IPS-NIHi11 (cell line): ENCODE measurements at regions not wholly inside any gene's neighbourhood (a gene's known extent, or its start where the extent isn't known, plus 50 kb on each side); places are given as distances from the start of the nearest gene placed in this dataset.
"Not testable (repeated sequence)": the region's sequence is repeated elsewhere in the genome, so short reads cannot be mapped to it uniquely, and the experiment has no call there.

ENCODE experiments used
- DNase-seq: peaks from one replicate; pipeline ENCODE4 v3.0.0; 2012; ENCODE audit warnings: mixed read lengths, low spot score

DNA sequence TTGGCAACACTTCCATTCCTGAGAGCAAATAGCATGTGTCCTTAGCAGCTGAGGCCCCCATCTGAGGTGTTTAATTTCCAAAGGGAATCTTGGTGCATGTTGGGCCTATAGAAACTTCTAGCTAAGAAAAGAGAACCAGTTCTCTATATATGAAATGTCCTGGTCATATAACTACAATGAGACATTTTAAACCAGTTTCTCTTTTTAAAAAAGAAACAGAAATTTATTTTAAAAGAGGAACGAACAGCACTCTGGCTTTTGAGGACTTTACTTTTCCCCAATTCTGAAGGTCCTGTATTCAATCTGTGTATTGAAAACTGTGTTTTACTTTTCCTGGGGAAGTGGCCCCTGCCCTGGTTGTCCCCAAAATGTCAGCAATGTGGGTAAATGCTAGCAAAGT lies 94.0 kb upstream of the FOXN2 start:
- no peak for DNase-seq

DNA sequence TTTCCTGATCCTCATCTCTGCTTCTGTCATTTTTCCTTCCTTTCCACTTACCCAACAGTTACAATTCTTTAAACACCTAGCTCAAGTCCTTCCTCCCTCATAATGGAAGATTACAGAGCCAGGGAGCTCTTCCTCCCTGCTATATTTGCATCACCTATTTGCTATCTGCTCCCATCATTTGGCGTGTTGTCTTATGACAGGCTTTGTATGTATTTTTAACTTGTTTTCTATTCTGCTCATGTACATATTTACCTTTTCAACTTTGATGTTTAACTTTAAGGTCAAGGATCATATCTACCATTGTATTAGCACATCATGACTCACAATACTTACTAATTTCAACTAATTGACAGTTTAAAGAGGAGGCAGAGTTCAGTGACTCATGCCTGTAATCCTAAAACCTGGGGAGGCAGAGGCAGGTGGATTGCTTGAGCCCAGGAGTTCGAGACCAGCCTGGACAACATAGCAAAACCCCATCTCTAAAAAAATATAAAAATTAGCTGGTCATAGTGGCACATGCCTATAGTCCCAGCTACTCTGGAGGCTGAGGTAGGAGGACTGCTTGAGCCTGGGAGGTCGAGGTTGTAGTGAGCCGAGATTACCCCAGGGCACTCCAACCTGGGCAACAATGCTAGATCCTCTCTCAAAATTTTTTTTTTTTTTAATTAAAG lies 92.5 kb upstream of the FOXN2 start:
- no peak for DNase-seq

DNA sequence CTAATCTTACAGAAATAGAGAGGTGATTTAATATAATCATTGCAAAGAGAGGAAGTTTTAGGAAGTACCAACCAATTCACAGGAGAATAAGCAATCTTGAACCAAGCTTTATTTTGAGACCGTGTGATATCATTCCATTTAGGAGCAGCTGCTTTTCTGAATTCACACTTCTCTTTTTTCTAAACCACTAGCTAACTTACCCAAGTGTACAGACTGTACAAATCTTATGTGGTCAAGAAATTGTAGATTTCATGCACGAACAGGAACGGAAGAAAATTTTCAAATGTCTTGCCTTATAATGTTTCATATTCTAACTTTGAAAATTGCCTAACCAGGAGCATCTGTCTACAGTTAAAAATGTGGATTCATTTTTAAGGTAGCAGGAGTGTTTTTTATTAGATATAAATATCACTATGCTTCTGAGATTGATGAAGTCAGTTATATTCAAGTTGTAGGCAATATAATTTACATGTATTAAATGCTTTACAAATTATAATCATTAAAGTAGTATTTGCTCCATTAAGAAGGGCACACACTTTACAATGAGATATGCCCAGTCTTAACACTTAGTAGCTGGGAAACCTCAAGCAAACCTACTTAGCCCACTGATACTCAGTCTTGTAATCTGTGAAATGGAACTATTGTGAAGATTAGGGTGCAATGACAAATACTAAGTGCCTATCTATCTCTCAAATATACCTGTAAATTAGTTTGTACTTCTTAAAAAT lies 86.7 kb upstream of the FOXN2 start:
- DNase-seq: no peak

DNA sequence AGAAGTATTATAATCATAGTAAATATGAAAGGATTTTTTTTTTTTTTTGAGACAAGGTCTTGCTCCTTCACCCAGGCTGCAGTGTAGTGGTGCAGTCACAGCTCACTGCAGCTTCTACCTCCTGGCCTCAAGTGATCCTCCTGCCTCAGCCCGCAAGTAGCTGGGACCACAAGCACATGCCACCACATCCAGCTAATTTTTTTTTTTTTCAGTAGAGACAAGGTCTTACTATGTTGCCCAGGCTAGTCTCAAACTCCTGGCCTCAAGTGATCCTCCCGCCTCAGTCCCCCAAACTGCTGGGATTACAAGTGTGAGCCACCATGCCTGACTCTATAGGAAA lies 86.2 kb upstream of the FOXN2 start:
- no peak for DNase-seq

DNA sequence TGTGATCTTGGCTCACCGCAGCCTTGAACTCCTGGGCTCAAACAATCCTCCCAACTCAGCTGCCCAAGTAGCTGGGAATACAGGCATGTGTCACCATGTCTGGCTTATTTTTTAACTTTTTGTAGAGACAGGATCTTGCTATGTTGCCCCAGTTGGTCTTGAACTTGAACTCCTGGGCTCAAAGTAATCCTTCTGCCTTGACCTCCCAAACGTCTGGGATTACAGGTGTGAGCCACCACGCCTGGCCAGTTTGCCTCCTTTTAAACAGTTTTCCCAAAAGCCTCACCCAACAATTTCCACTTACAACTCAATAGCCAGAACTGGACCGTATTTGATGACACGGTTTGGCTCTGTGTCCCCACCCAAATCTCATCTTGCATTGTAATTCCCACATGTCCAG lies 85.4 kb upstream of the FOXN2 start:
- DNase-seq: no peak

DNA sequence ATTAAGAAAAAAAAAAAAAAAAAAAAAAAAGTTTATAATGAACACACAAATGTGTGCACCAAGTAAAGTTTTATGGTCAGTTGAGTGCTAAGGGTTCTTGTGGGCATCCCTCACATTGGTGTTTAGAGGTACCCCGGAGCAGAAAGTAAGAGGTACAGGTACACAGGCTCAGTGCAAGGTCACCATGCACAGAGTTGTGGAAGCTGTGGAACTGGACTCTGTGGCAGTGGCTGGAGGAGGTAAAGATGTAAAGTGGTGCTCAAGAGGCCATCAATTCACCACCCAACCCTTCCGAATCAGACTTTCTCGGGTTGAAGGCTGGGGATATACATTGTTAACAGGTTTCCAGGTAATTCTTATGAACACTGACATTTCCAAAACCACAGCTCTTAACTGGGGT lies 83.6 kb upstream of the FOXN2 start:
- no peak for DNase-seq

DNA sequence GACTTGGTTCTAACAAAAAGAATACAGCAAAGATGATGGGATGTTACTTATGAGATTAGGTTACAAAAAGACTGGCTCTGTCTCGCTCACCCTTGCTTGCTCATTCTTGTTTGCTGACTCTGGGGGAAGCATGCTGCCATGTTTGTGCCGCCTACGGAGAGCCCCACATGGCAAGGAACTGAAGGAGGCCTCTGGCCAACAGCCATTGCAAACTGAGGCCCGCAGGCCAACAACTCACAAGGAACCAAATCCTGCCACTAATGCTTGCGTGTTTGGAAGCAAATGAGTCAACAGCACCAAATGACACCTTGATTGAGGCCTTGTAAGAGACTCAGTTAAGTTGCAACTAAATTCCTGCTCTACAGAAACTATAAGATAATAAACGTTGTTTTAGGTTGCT lies 82.1 kb upstream of the FOXN2 start:
- no peak for DNase-seq

DNA sequence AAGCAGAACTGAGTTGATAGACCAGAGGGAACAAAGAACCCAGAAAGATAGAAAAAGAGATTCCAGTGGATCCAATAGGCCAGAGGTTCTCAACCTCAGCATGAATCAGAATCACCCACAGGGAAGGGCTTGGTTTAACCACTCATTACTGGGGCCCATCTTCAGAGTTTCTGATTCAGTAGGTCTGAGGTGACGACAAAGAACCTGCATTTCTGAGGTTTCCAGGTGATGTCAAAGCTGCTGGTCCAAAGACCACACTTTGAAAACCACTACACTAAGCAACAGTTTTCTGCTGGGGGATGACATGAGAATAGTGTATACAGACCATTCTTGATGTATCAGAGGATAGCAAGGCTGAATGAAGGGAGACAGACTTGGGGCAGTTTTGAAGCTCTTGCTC lies 81.5 kb upstream of the FOXN2 start:
- no peak for DNase-seq

DNA sequence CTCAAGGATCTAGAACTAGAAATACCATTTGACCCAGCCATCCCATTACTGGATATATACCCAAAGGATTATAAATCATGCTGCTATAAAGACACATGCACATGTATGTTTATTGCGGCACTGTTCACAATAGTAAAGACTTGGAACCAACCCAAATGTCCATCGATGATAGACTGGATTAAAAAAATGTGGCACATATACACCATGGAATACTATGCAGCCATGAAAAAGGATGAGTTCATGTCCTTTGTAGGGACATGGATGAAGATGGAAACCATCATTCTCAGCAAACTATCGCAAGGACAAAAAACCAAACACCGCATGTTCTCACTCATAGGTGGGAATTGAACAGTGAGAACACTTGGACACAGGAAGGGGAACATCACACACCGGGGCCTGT lies 80.7 kb upstream of the FOXN2 start:
- not testable (repeated sequence) for DNase-seq

DNA sequence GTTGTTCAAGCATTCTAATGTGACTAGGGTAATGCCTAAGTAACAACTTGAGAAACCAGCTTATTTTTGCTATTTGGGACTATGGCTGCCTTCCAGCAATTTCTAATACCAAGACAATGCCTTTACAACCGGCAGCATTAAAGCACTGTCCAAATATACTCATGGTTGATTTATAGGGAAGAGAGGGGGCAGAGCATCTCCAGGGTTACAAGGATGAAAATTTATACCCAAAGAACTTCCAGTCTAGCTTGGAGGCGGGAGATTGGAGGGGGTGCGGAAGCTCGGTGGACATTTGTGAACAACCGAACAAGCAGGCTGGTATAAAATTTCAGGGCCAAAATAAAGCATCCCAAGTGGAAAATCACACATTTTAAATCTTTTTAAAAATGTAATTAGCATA lies 79.4 kb upstream of the FOXN2 start:
- no peak for DNase-seq

DNA sequence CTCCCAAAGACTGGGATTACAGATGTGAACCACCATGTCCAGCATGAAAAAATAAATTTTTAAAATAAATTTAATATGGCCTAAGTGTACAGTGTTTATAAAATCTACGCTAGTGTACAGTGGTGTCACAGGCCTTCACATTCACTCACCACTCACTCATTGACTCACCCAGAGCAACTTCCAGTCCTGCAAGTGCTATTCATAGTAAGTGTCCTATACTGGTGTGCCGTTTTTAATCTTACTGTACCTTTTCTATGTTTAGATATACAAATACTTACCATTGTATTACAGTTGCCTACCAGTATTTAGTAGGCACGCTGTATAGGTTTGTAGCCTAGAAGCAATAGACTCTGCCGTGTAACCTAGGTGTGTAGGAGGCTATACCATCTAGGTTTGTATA lies 76.1 kb upstream of the FOXN2 start:
- no peak for DNase-seq

DNA sequence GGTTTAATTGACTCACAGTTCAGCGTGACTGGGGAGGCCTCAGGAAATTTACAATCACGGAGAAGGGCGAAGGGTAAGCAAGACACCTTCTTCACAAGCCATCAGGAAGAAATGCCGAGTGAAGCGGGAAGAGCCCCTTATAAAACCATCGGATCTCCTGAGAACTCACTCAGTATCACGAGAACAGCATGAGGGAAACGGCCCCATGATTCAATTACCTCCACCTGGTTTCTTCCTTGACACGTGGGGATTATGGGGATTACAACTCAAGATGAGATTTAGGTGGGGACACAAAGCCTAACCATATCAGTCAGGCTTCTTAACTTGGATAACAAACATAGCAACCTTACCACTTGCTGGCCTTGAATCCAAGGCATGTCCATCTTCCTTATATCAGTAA lies 73.6 kb upstream of the FOXN2 start:
- DNase-seq: no peak

DNA sequence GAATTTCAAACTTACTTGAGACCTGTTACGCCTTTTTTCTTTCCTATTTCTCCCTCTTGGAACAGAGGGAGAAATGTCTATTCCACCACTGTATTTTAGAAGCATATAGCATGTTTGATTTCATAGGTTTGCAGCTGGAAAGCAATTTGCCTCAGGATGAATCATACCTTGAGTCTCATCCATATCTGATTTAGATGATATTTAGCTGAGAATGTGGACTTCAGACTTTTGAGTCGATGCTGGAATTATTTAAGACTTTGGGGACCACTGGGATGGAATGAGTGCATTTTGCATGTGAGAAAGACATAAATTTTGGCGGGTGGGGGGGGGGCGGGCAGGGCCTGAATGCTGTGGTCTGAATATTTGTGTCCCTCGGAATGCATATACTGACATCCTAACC lies 67.3 kb upstream of the FOXN2 start:
- DNase-seq: no peak

DNA sequence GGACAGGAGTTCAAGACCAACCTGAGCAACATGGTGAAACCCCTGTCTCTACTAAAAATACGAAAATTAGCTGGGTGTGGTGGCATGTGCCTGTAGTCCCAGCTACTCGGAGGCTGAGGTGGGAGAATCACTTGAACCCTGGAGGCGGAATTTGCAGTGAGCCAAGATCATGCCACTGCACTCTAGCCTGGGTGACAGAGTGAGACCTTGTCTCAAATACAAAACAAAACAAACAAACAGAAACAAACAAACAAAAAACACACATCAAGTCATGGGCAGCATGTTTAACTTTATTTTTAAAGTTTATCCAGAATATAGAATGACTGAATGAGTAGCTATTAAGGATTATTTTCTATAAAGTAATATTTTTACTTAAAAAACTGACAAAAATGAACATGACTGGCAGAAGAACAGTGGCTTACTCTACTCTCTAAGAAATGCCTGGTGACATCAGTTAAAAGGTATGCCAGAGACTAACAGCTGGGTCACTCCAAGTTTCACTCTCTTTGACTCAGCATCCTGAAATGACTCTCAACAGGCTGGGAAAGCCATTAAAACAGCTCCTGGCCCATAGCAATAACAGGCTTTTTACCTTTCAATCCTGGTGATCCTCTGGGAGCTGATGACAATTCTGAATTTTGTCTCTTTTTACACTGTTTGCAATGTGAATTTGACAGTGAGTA lies 66.1 kb upstream of the FOXN2 start:
- peak; percentile 49 for DNase-seq

DNA sequence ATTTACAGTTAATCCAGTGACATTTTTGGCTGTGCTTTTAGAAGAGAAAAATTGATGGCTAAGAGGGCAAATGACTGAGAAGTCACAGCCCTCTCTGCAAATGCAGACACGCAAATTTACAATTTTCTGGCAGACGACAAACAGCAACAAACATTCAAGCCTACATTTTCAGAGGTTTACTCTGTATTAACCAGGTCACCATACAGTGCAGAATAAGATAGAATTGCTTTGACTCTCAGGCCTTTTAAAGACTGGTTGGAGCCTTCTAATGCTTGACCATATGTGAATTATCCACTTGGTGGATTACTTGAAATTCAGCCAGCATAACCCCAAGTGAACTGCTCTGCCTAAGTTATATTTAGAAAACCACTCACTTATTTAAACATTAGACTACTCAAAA lies 65.5 kb upstream of the FOXN2 start:
- no peak for DNase-seq

DNA sequence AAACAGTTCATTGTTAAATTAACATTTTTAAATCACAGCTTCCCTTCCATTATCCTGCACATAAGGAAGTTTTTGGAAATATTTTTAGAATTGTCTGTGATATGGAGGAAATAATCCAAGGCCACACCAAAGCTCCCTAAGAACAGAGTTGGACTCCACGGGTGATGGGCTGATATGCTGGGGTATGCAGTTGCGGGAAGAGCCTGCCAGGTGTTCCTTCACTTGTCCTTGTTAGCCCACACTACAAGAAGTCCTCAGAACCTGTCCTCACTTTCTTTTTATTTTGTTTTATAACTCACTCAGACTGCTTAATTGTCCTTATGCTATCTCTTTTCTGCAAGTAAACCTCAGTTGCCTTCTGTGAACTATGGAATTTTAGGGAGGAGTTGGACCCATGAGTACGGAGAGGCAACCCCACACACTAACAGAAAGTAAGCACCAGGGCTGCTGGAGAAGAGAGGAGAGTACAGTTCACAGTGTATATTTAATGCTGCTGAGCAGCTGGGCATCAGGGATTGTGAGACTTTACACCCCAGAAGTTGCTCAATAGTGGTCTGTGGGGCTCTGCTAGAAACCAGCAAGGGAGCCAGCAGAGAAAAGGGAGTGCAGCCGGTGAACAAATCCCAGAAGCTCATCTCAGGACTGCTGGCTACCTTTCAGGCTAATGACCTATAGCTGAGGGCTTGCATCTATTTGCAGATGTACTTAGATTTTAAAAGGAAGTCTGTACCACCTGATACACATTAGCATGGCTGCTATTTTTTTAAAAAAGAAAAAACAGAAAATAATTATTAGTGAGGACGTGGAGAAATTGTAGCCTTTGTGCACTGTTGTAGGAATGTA lies 64.6 kb upstream of the FOXN2 start:
- DNase-seq: no peak

DNA sequence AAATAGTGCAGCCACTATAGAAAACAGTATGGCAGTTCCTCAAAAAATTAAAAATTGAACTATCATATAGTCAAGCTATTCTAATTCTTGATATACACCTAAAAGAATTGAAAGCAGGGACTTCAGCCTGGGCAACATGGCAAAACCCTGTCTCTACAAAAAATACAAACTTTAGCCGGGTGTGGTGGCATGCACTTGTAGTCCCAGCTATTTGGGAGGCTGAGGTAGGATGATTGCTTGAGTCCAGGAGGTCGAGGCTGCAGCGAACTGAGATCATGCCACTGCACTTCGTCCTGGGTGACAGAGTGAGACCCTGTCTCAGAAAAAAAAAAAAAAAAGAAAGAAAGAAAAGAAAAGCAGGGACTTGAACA lies 64.0 kb upstream of the FOXN2 start:
- no peak for DNase-seq

DNA sequence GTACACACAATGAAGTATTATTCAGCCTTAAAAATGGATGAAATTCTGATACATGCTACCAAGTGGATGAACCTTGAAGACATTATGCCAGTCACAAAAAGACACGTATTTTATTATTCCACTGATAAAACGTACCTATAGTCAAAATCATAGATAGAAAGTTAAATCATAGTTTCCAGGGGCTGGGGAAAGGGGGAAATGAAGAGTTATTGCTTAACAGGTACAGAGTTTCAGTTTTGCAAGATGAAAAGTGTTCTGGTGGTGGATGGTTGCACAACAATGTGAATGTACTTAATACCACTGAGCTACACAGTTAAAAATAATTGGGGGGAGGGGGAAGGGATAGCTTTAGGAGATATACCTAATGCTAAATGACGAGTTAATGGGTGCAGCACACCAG lies 63.5 kb upstream of the FOXN2 start:
- no peak for DNase-seq

DNA sequence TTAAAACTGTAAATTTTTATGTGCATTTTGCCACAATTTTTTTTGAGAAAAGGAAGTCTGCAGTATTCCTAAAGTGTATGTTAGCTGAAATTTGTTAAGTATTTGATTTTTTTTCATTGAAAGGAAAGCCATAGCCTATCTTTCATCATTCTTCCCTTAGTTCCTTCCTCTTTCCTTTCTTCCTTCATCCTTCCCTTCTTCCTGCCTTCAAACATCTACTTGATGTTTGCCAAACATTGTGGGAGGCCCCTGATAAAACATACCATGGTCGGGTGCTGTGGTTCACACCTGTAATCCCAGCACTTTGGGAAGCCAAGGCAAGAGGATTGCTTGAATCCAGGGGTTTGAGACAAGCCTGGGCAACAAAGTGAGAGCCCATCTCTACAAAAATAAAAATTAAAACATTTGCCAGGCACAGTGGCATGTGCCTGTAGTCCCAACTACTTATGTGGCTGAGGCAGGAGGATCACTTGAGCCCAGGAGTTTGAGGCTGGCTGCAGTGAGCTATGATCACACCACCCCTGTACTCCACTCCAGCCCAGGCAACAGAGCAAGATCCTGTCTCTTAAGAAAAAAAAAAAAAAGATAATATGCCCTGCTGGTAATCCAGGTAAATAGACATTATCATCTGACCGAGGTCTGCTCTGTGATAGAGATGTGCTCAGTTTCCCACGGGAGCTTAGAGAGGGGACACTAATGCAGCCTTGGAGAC lies 62.9 kb upstream of the FOXN2 start:
- DNase-seq: no peak

DNA sequence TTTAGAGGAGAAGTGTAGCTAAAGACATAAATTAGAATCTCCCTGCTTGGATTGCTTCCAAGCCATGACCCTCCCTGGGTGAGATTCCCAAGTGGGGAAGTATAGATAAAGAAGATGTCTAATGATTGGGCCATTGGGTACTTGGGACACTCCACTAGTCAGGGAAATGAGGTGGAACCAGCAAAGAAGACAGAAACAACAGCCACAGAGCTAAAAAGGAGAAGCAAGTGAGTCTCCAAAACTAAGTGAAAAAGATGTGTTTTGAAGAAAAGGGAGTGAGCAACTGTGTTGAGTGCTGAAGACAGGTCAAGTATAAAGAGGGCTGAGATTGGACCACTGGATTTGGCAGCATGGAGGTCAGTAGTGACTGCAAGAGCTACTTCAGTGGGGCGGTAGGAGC lies 61.2 kb upstream of the FOXN2 start:
- no peak for DNase-seq

DNA sequence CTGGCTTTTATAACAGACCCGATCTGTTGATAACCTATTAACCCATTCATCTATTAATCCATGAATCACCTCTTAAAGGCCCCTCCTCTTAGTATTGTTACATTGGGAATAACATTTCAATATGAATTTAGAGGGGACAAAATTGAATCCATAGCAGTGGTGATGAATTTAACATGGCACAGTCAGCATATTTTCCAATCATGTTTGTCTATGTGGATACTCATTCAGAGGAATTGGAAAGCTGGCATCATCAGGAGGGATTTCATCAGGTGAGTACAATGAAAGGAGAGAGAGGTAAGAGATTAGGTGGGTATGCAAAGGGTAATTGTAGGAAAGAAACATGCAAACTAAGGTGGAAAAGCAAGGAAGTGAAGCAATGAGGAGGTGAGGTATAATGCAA lies 59.6 kb upstream of the FOXN2 start:
- DNase-seq: no peak

DNA sequence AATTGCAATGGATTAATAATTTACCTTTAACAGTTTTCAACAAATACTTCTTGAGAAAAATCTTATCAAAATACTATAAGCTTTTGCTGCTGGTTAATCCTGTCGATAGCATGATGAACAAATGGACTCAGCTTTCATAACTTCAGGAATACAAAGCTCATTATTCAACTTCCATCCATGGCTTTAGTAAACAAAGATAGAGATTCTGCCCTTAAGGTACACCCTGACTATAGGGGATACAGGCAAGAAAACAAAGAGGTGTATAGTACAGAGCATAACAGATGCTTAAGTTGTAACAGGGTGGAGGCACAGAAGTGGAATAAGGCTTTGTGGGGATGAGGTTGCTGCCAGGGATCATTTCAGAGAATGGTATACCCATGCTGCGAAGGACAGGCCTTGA lies 57.0 kb upstream of the FOXN2 start:
- no peak for DNase-seq
